ENCODE measurements at regions not wholly inside any gene's neighbourhood (a gene's known extent, or its start where the extent isn't known, plus 50 kb on each side); places are given as distances from the start of the nearest gene placed in this dataset.

GRCh38 chr9:108417726-108418125, 438.1 kb downstream of the ACTL7B start:
- Mint-ChIP-seq H3K4me3 (no peak overlapping the region), H3K27ac (no peak overlapping the region), H3K4me1 (no peaks in the 10 kb centered on the region), H3K9me3 (ENCODE audit: insufficient read depth) (no peaks in the 10 kb centered on the region), H3K27me3 (peaks cover 6% of the 10 kb centered on the region)
- no peak overlapping the region for H3K4me3 ChIP-seq (ENCODE audit: control extremely low read depth in 1 of 5, extremely low read depth in 1 of 5, insufficient read depth in 1 of 5, low read depth in 2 of 5, low read length in 4 of 5)
- WGBS (ENCODE audit: insufficient coverage), result no CpG with 5 or more reads among the region's 1 CpG
- H3K36me3 ChIP-seq (replicated peaks in 1 of 2; ENCODE audit: control extremely low read depth in 1 of 2, control insufficient read depth in 1 of 2, extremely low read depth in 1 of 2, insufficient read depth in 2 of 2, low read length in 1 of 2), result no peaks in the 10 kb centered on the region
- H3K4me1 ChIP-seq (ENCODE audit: control insufficient read depth in 2 of 2, insufficient read depth in 2 of 2, low read length in 2 of 2), result no peaks in the 10 kb centered on the region
- H3K9me3 ChIP-seq (ENCODE audit: control extremely low read depth in 1 of 3, control insufficient read depth in 2 of 3, insufficient read depth in 1 of 3, low read length in 2 of 3), result no peaks in the 10 kb centered on the region
- POLR2A ChIA-PET, result no interaction called here
- ATAC-seq (ENCODE audit: low read depth) (no peak), DNase-seq (no peak)
- CTCF ChIA-PET, result no interaction called here
- H3K27me3 ChIP-seq (replicated peaks in 1 of 4; ENCODE audit: control extremely low read depth in 1 of 4, control insufficient read depth in 3 of 4, insufficient read depth in 4 of 4, low read length in 3 of 4), result peaks cover 0 to 3% (median 0%) of the 10 kb centered on the region in 4 experiments
- no peak overlapping the region for H3K9ac ChIP-seq (ENCODE audit: low read length)
- intact Hi-C loops (cut with micrococcal nuclease), result no loop called here
- no peak overlapping the region for H3K4me2 ChIP-seq (replicated peaks; ENCODE audit: low read depth, low read length, poor library complexity, severe bottlenecking)
- TF ChIP-seq CTCF (IDR thresholded peaks at IDR 0.05), result no peak
- TF ChIP-seq EZH2 (IDR thresholded peaks at IDR 0.05; ENCODE audit: borderline replicate concordance, insufficient read depth, low read depth, low read length, poor library complexity, severe bottlenecking), result no peak
- no peak overlapping the region for H2AFZ ChIP-seq (ENCODE audit: insufficient read depth, low read depth, low read length, poor library complexity, severe bottlenecking)
- H3K79me2 ChIP-seq (ENCODE audit: control insufficient read depth, insufficient read depth, low read length), result no peaks in the 10 kb centered on the region
- H4K20me1 ChIP-seq (ENCODE audit: control insufficient read depth, insufficient read depth, low read length, poor library complexity, severe bottlenecking), result no peaks in the 10 kb centered on the region
- H3K27ac ChIP-seq (ENCODE audit: low read length in 2 of 2), result no peak overlapping the region

GRCh38 chr9:108417312-108417711, 438.5 kb downstream of the ACTL7B start:
- no peaks in the 10 kb centered on the region for H3K4me1 Mint-ChIP-seq
- no peak overlapping the region for H3K27ac ChIP-seq (ENCODE audit: low read length in 2 of 2)
- ATAC-seq (ENCODE audit: low read depth) (no peak), DNase-seq (no peak)
- ChIA-PET CTCF (no interaction called here), POLR2A (no interaction called here)
- no peak overlapping the region for H3K27ac Mint-ChIP-seq
- H2AFZ ChIP-seq (ENCODE audit: insufficient read depth, low read depth, low read length, poor library complexity, severe bottlenecking), result no peak overlapping the region
- H3K4me3 Mint-ChIP-seq, result no peak overlapping the region
- H3K9me3 ChIP-seq (ENCODE audit: control extremely low read depth in 1 of 3, control insufficient read depth in 2 of 3, insufficient read depth in 1 of 3, low read length in 2 of 3), result no peaks in the 10 kb centered on the region
- peaks cover 6% of the 10 kb centered on the region for H3K27me3 Mint-ChIP-seq
- no peaks in the 10 kb centered on the region for H4K20me1 ChIP-seq (ENCODE audit: control insufficient read depth, insufficient read depth, low read length, poor library complexity, severe bottlenecking)
- no peaks in the 10 kb centered on the region for H3K79me2 ChIP-seq (ENCODE audit: control insufficient read depth, insufficient read depth, low read length)
- no peaks in the 10 kb centered on the region for H3K9me3 Mint-ChIP-seq (ENCODE audit: insufficient read depth)
- intact Hi-C loops (cut with micrococcal nuclease), result no loop called here
- H3K4me2 ChIP-seq (replicated peaks; ENCODE audit: low read depth, low read length, poor library complexity, severe bottlenecking), result no peak overlapping the region
- H3K4me3 ChIP-seq (ENCODE audit: control extremely low read depth in 1 of 5, extremely low read depth in 1 of 5, insufficient read depth in 1 of 5, low read depth in 2 of 5, low read length in 4 of 5), result no peak overlapping the region
- WGBS (ENCODE audit: insufficient coverage), result no CpG with 5 or more reads among the region's 1 CpG
- H3K9ac ChIP-seq (ENCODE audit: low read length), result no peak overlapping the region
- TF ChIP-seq EZH2 (IDR thresholded peaks at IDR 0.05; ENCODE audit: borderline replicate concordance, insufficient read depth, low read depth, low read length, poor library complexity, severe bottlenecking) (no peak), CTCF (IDR thresholded peaks at IDR 0.05) (no peak)
- no peaks in the 10 kb centered on the region for H3K4me1 ChIP-seq (ENCODE audit: control insufficient read depth in 2 of 2, insufficient read depth in 2 of 2, low read length in 2 of 2)
- peaks cover 0 to 3% (median 0%) of the 10 kb centered on the region in 4 experiments for H3K27me3 ChIP-seq (replicated peaks in 1 of 4; ENCODE audit: control extremely low read depth in 1 of 4, control insufficient read depth in 3 of 4, insufficient read depth in 4 of 4, low read length in 3 of 4)
- H3K36me3 ChIP-seq (replicated peaks in 1 of 2; ENCODE audit: control extremely low read depth in 1 of 2, control insufficient read depth in 1 of 2, extremely low read depth in 1 of 2, insufficient read depth in 2 of 2, low read length in 1 of 2), result no peaks in the 10 kb centered on the region

All from B cell (primary cell).